ENCODE measurements at regions not wholly inside any gene's neighbourhood (a gene's known extent, or its start where the extent isn't known, plus 50 kb on each side); places are given as distances from the start of the nearest gene placed in this dataset.

DNA sequence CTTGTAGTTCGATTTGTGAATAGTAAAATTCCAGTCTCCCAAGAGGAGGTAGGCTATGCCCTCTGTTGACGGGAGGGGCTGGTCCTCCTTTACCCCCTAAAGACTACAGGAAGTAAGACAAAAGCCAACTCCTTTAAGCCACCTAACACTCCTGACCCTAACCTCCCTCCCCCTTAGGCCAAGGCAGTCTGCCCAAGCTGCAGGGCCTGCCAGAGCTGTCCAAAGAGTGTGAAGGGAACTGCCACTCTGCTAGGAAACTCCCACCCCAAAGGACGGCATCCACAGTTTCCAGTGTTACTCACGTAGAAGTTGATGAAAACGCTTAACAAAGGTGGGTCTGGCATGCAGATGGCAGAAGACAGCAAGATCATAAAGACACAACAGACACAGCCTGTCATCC lies 803.2 kb downstream of the PLA2G4A start:
- Histone ChIP-seq H3K4me2 (ENCODE audit: low read length) (no peak overlapping the region), H3K9me2 (ENCODE audit: insufficient read depth, low read length) (no peaks in the 10 kb centered on the region), H4K20me1 (ENCODE audit: insufficient read depth) (no peaks in the 10 kb centered on the region), H3K9ac (ENCODE audit: low read length) (no peak overlapping the region), H3K27me3 (ENCODE audit: insufficient read depth, low read depth, low read length) (no peaks in the 10 kb centered on the region), H3K36me3 (ENCODE audit: insufficient read depth, low read length) (no peaks in the 10 kb centered on the region), H3K79me2 (replicated peaks; ENCODE audit: insufficient read depth, low read length) (no peaks in the 10 kb centered on the region), H3F3A (ENCODE audit: insufficient read depth, low read length, poor library complexity, severe bottlenecking) (no peaks in the 10 kb centered on the region), H3K4me3 (ENCODE audit: low read length) (no peak overlapping the region), H3K27ac (ENCODE audit: low read length) (no peak overlapping the region), H3K9me3 (ENCODE audit: low read length) (no peaks in the 10 kb centered on the region), H2AFZ (ENCODE audit: low read depth, low read length) (no peak overlapping the region)
- TF ChIP-seq POLR2AphosphoS5 (IDR thresholded peaks at IDR 0.05) (no peak), REST (IDR thresholded peaks at IDR 0.05; ENCODE audit: borderline replicate concordance) (no peak), EP300 (conservative IDR thresholded peaks at IDR 0.05; ENCODE audit: poor library complexity, severe bottlenecking) (no peak), MXI1 (conservative IDR thresholded peaks at IDR 0.05; ENCODE audit: poor library complexity, severe bottlenecking) (no peak), SMC3 (conservative IDR thresholded peaks at IDR 0.05; ENCODE audit: poor library complexity) (no peak), CTCF (IDR thresholded peaks at IDR 0.05; ENCODE audit: poor library complexity, severe bottlenecking) (no peak), EZH2 (IDR thresholded peaks at IDR 0.05; ENCODE audit: borderline replicate concordance, insufficient read depth, low read length, poor library complexity, severe bottlenecking) (no peak), RAD21 (conservative IDR thresholded peaks at IDR 0.05) (no peak), TAF1 (IDR thresholded peaks at IDR 0.05; ENCODE audit: low read depth) (no peak)

DNA sequence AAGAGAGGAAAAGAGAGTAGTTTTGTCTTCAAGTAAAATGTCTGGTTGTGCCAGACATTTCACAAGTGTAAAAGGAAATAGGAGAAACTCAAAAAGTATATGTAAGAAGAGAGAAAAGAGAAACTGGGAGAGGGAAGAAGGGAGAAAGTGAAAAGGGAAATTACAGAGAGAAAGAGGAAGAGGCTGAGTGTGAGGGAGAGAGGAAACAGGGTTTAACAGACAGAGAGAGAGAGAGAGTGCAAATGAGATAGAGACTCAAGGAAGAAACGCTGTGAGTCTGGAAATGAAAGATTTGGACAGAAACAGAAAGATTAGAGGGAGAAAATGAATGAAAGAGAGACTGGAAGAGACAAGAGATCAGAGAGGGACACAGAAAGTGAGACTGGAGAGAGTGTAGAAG lies 806.2 kb downstream of the PLA2G4A start:
- Histone ChIP-seq H3K27ac (ENCODE audit: low read length) (no peak overlapping the region), H4K20me1 (ENCODE audit: insufficient read depth) (no peaks in the 10 kb centered on the region), H3K4me2 (ENCODE audit: low read length) (no peak overlapping the region), H2AFZ (ENCODE audit: low read depth, low read length) (no peak overlapping the region), H3K79me2 (replicated peaks; ENCODE audit: insufficient read depth, low read length) (no peaks in the 10 kb centered on the region), H3K9ac (ENCODE audit: low read length) (no peak overlapping the region), H3K4me3 (ENCODE audit: low read length) (no peak overlapping the region), H3F3A (ENCODE audit: insufficient read depth, low read length, poor library complexity, severe bottlenecking) (no peaks in the 10 kb centered on the region), H3K9me2 (ENCODE audit: insufficient read depth, low read length) (no peaks in the 10 kb centered on the region), H3K27me3 (ENCODE audit: insufficient read depth, low read depth, low read length) (no peaks in the 10 kb centered on the region), H3K9me3 (ENCODE audit: low read length) (no peaks in the 10 kb centered on the region), H3K36me3 (ENCODE audit: insufficient read depth, low read length) (no peaks in the 10 kb centered on the region)
- no peak for TF ChIP-seq SMC3 (conservative IDR thresholded peaks at IDR 0.05; ENCODE audit: poor library complexity)
- TF ChIP-seq CTCF (IDR thresholded peaks at IDR 0.05; ENCODE audit: poor library complexity, severe bottlenecking), result no peak
- no peak for TF ChIP-seq EP300 (conservative IDR thresholded peaks at IDR 0.05; ENCODE audit: poor library complexity, severe bottlenecking)
- no peak for TF ChIP-seq EZH2 (IDR thresholded peaks at IDR 0.05; ENCODE audit: borderline replicate concordance, insufficient read depth, low read length, poor library complexity, severe bottlenecking)
- no peak for TF ChIP-seq POLR2AphosphoS5 (IDR thresholded peaks at IDR 0.05)
- no peak for TF ChIP-seq RAD21 (conservative IDR thresholded peaks at IDR 0.05)
- no peak for TF ChIP-seq MXI1 (conservative IDR thresholded peaks at IDR 0.05; ENCODE audit: poor library complexity, severe bottlenecking)
- TF ChIP-seq REST (IDR thresholded peaks at IDR 0.05; ENCODE audit: borderline replicate concordance), result no peak
- TF ChIP-seq TAF1 (IDR thresholded peaks at IDR 0.05; ENCODE audit: low read depth), result no peak
